ENCODE measurements at regions not wholly inside any gene's neighbourhood (a gene's known extent, or its start where the extent isn't known, plus 50 kb on each side); places are given as distances from the start of the nearest gene placed in this dataset.
"Not testable (repeated sequence)": the region's sequence is repeated elsewhere in the genome, so short reads cannot be mapped to it uniquely, and the experiment has no call there.

DNA sequence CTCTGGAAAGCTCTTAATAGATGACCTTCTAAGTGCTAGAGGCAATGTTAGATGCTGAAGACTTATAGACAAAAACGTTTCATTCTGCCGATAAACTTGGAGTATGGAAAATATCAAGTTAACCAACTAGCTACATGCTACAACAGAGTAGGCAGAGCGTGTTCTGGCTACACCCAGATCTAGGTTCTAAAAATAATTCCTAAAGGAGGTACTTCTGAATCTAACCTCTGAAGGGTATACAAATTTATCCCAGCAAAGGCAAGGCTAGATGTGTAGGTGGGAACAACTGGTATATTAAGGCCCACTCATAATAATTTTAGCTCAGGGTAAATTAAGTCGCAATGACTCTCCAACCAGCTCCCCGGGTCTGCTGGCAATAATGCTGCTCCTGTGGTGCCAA, 67.6 kb upstream of the NBPF26 start:
- H3K27me3 ChIP-seq (ENCODE audit: control insufficient read depth, insufficient read depth, low read length); DNase-seq (ENCODE audit: low read depth, low spot score); POLR2A ChIA-PET; BruUV-seq (replicated peaks); H3K4me3 ChIP-seq (ENCODE audit: low read depth in 2 of 2, low read length in 2 of 2); CTCF ChIA-PET; H3K27ac ChIP-seq (ENCODE audit: low read length); intact Hi-C loops (cut with micrococcal nuclease; ENCODE audit: unreplicated experiment); H3K4me1 ChIP-seq (ENCODE audit: control insufficient read depth, insufficient read depth, low read length); H3K9me3 ChIP-seq (ENCODE audit: control insufficient read depth, insufficient read depth, low read depth, low read length); in situ Hi-C loops (cut with HindIII; ENCODE audit: low pct_unique_long_range_greater_than_20kb, low sequenced_read_pairs); H3K36me3 ChIP-seq (ENCODE audit: control insufficient read depth, insufficient read depth, low read length); ATAC-seq: not testable (repeated sequence)

DNA sequence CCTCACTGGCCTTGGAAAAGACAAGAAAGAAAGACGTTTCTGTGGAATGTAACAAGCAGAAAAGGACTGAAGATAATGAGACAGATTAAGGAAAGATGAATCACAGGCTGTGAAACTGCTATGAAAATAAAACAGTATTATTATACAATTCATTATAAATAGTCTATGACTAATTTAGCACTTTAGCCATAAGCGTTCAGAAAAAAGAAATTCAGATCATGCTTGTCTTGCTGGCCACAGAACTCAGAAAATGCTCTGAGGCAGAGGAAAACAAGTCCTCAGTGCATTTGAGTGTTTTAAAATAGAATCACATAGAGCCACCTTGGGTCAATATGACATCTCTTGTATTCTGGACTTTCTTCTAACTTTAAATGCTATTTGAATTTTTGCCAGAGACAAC, 65.9 kb upstream of the NBPF26 start:
- DNase-seq (ENCODE audit: low read depth, low spot score); ATAC-seq; H3K27me3 ChIP-seq (ENCODE audit: control insufficient read depth, insufficient read depth, low read length); H3K27ac ChIP-seq (ENCODE audit: low read length); in situ Hi-C loops (cut with HindIII; ENCODE audit: low pct_unique_long_range_greater_than_20kb, low sequenced_read_pairs); POLR2A ChIA-PET; H3K9me3 ChIP-seq (ENCODE audit: control insufficient read depth, insufficient read depth, low read depth, low read length); H3K4me3 ChIP-seq (ENCODE audit: low read depth in 2 of 2, low read length in 2 of 2); H3K36me3 ChIP-seq (ENCODE audit: control insufficient read depth, insufficient read depth, low read length); intact Hi-C loops (cut with micrococcal nuclease; ENCODE audit: unreplicated experiment); BruUV-seq (replicated peaks); H3K4me1 ChIP-seq (ENCODE audit: control insufficient read depth, insufficient read depth, low read length); CTCF ChIA-PET: not testable (repeated sequence)

DNA sequence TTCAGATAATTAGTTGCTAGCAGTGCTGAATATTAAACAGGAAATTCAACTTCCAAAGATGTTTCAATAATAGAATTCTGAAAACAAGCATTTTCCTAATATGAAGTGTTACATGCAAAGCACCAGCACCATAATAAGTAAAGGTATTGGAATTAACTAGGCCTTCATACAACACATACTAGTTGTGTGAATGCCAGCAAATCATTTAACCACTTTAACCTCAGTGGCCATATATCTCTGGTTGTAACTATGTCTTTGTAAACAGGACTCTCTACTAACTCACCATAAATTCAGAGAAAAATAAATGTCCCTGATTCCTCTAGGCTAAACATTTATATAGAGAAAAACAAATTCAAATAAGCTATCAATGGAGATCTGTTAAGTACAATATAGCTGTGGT, 65.1 kb upstream of the NBPF26 start:
- ATAC-seq; DNase-seq (ENCODE audit: low read depth, low spot score); in situ Hi-C loops (cut with HindIII; ENCODE audit: low pct_unique_long_range_greater_than_20kb, low sequenced_read_pairs); H3K27ac ChIP-seq (ENCODE audit: low read length); H3K9me3 ChIP-seq (ENCODE audit: control insufficient read depth, insufficient read depth, low read depth, low read length); H3K4me3 ChIP-seq (ENCODE audit: low read depth in 2 of 2, low read length in 2 of 2); H3K4me1 ChIP-seq (ENCODE audit: control insufficient read depth, insufficient read depth, low read length); H3K36me3 ChIP-seq (ENCODE audit: control insufficient read depth, insufficient read depth, low read length); BruUV-seq (replicated peaks); POLR2A ChIA-PET; intact Hi-C loops (cut with micrococcal nuclease; ENCODE audit: unreplicated experiment); CTCF ChIA-PET; H3K27me3 ChIP-seq (ENCODE audit: control insufficient read depth, insufficient read depth, low read length): not testable (repeated sequence)

DNA sequence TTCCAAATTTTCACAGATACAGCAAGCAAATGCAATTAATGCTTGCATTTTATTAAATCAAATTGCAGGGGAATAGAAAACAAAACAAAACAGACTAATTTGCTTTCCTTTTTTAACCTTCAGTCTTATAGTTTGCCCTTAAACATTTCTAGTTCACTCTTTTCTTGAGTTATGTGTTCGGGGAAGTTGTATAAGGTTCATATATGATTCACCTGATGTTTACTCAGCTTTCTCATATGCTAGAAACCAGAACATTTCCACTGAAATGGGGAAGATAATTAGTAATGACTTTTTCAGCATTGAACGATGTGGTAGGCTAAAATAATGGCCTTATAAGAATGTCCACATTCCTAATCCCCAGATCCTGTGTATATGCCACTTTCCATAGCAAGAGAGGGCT, 64.6 kb upstream of the NBPF26 start:
- BruUV-seq (replicated peaks); POLR2A ChIA-PET; H3K4me1 ChIP-seq (ENCODE audit: control insufficient read depth, insufficient read depth, low read length); H3K4me3 ChIP-seq (ENCODE audit: low read depth in 2 of 2, low read length in 2 of 2); ATAC-seq; H3K9me3 ChIP-seq (ENCODE audit: control insufficient read depth, insufficient read depth, low read depth, low read length); DNase-seq (ENCODE audit: low read depth, low spot score); intact Hi-C loops (cut with micrococcal nuclease; ENCODE audit: unreplicated experiment); H3K27me3 ChIP-seq (ENCODE audit: control insufficient read depth, insufficient read depth, low read length); CTCF ChIA-PET; H3K36me3 ChIP-seq (ENCODE audit: control insufficient read depth, insufficient read depth, low read length); H3K27ac ChIP-seq (ENCODE audit: low read length); in situ Hi-C loops (cut with HindIII; ENCODE audit: low pct_unique_long_range_greater_than_20kb, low sequenced_read_pairs): not testable (repeated sequence)

DNA sequence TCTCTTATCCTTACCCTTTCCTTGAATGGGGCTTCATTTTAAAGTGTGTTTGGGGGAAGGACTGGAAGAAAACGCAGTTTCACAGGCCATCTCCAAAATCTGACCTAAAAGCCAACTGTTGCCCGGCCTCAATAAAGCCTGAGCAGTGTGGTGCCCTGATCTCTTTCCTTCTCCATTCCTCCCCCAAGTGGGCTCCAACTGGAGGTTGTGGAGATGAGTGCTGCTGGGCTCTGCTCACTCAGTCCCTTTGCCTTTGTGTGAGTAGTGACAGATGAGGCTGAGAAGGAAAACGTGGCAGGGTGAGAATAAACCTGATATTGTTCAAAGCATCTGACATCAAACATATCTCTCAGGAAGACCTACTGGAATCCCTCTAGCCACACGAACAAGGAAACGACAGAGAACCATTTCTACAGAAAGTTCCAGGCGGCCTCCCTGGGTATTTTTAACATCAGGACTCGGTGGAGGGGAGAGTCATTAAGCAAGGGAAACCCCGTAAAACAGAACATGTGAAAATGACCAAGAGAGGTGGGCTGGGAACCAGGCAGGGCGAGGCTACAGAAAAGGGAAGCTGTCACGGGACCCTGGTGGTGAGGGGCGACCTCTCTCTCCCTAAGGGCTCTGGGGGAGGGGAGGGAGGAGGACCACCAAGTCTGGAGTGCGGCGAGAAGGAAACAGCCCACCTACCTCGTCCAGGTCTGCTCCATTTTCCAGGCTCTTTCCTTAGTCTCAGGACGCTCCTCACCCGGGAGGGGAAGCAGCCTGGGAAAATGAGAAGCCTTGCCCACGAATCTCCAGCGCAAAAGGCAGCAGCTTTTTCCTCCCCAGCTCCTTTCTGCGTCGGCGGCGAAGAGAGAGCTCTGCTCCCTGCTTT, 59.1 kb upstream of the NBPF26 start:
- H3K4me1 ChIP-seq (ENCODE audit: control insufficient read depth, insufficient read depth, low read length); CTCF ChIA-PET; POLR2A ChIA-PET; H3K27me3 ChIP-seq (ENCODE audit: control insufficient read depth, insufficient read depth, low read length); in situ Hi-C loops (cut with HindIII; ENCODE audit: low pct_unique_long_range_greater_than_20kb, low sequenced_read_pairs); DNase-seq (ENCODE audit: low read depth, low spot score); BruUV-seq (replicated peaks); H3K27ac ChIP-seq (ENCODE audit: low read length); H3K9me3 ChIP-seq (ENCODE audit: control insufficient read depth, insufficient read depth, low read depth, low read length); H3K36me3 ChIP-seq (ENCODE audit: control insufficient read depth, insufficient read depth, low read length); intact Hi-C loops (cut with micrococcal nuclease; ENCODE audit: unreplicated experiment): not testable (repeated sequence)
- peak; percentile 73 for ATAC-seq
- H3K4me3 ChIP-seq (ENCODE audit: low read depth in 2 of 2, low read length in 2 of 2), result peak overlapping the region in 1 of 2 experiments; percentile 19; a peak in 1 of 4 replicates

DNA sequence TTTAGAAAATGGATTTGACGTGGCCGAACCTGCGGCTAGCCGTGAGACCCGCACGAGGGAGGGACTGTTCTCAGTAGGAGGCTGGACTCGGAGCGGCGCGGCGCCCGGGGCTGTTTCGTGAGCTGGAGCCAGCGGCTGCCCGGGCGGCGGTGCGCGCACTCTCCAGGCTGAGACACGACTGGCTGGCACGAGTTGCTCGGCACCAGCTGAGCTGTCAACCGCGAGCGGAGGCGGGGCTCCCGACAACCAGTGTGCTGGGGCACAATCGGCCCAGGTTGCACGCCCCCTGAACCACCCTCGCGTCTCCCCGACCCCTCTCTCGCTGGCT, 58.5 kb upstream of the NBPF26 start:
- POLR2A ChIA-PET, result not testable (repeated sequence)

DNA sequence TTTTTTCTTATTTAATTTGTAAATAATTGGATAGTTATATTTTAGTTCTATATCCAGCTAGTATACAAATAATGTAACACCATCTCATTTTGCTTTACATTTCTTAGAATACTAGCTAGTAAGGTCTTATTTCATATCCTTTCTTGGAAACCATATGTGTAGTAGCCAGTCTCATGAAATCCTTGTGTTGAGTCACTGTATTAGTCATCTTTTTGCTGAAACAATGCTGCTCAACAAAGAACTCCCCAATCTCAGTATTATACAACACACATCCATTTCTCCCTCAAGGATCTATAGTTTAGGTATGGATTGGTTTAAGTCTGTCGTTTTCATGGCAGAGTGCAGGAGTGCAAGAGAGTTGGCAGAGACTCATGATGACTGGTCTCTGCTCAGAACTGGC, 55.6 kb upstream of the NBPF26 start:
- H3K36me3 ChIP-seq (ENCODE audit: control insufficient read depth, insufficient read depth, low read length); H3K27me3 ChIP-seq (ENCODE audit: control insufficient read depth, insufficient read depth, low read length); DNase-seq (ENCODE audit: low read depth, low spot score); CTCF ChIA-PET; ATAC-seq; POLR2A ChIA-PET; H3K9me3 ChIP-seq (ENCODE audit: control insufficient read depth, insufficient read depth, low read depth, low read length); intact Hi-C loops (cut with micrococcal nuclease; ENCODE audit: unreplicated experiment); H3K4me1 ChIP-seq (ENCODE audit: control insufficient read depth, insufficient read depth, low read length); BruUV-seq (replicated peaks); in situ Hi-C loops (cut with HindIII; ENCODE audit: low pct_unique_long_range_greater_than_20kb, low sequenced_read_pairs); H3K27ac ChIP-seq (ENCODE audit: low read length); H3K4me3 ChIP-seq (ENCODE audit: low read depth in 2 of 2, low read length in 2 of 2): not testable (repeated sequence)

More for the DNA sequence above, 58.5 kb upstream of the NBPF26 start:
- ATAC-seq, result peak; percentile 98
- BruUV-seq (replicated peaks); H3K36me3 ChIP-seq (ENCODE audit: control insufficient read depth, insufficient read depth, low read length); H3K27me3 ChIP-seq (ENCODE audit: control insufficient read depth, insufficient read depth, low read length); intact Hi-C loops (cut with micrococcal nuclease; ENCODE audit: unreplicated experiment); H3K27ac ChIP-seq (ENCODE audit: low read length); H3K4me1 ChIP-seq (ENCODE audit: control insufficient read depth, insufficient read depth, low read length); in situ Hi-C loops (cut with HindIII; ENCODE audit: low pct_unique_long_range_greater_than_20kb, low sequenced_read_pairs); DNase-seq (ENCODE audit: low read depth, low spot score); H3K9me3 ChIP-seq (ENCODE audit: control insufficient read depth, insufficient read depth, low read depth, low read length); CTCF ChIA-PET: not testable (repeated sequence)
- H3K4me3 ChIP-seq (ENCODE audit: low read depth in 2 of 2, low read length in 2 of 2), result peak overlapping the region in 1 of 2 experiments; percentile 19; a peak in 1 of 4 replicates

Measured in Panc1 (cell line).